Adrenal gland (tissue), 5 donors: ENCODE measurements at regions not wholly inside any gene's neighbourhood (a gene's known extent, or its start where the extent isn't known, plus 50 kb on each side); places are given as distances from the start of the nearest gene placed in this dataset.

Experiments used
- POLR2A ChIP-seq, 2 donors: fragments of 450-650 bp; IDR thresholded peaks; one replicate each; pipeline ENCODE4 v1.6.1; 2017; ENCODE audit warnings: antibody characterized with exemption in 2 of 2, mild to moderate bottlenecking in 2 of 2, moderate library complexity in 1 of 2
- TF ChIP-seq, protein P1 (sequence below), 6 experiments: fragments of 450-650 bp in 4 of 6; fragments of 200-600 bp in 2 of 6; sonication (generic) in 1 of 6; IDR thresholded peaks; 1 replicate in 5 of 6; 2 replicates in 1 of 6; pipeline versions ENCODE4 v1.5.1 to v1.8.0; 2016 to 2021; ENCODE audit warnings: antibody characterized with exemption in 6 of 6, mild to moderate bottlenecking in 2 of 6, moderate library complexity in 1 of 6
- donor health status: DM: no; HTN: no; CAD: no.

DNA sequence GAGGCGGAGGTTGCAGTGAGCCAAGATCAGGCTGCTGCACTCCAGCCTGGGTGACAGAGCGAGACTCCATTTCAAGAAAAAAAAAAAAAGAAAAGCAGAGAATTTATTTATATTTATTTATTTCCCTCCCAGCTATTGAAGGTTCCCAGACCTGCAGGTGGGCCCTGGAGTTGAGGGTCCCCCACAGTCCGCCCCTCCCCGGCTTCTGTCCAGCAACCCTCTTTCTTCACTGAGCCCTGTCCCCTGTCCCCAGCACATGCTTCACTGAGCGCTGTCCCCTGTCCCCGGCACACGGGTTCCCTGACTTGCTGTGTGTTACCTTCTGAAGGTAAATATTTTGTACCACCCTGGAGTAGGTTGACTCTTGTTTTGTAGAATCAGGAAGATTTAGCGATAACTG, 301.7 kb upstream of the PITRM1 start:
- no peak for TF ChIP-seq POLR2A (IDR thresholded peaks at IDR 0.05)
- TF ChIP-seq, protein P1, sequence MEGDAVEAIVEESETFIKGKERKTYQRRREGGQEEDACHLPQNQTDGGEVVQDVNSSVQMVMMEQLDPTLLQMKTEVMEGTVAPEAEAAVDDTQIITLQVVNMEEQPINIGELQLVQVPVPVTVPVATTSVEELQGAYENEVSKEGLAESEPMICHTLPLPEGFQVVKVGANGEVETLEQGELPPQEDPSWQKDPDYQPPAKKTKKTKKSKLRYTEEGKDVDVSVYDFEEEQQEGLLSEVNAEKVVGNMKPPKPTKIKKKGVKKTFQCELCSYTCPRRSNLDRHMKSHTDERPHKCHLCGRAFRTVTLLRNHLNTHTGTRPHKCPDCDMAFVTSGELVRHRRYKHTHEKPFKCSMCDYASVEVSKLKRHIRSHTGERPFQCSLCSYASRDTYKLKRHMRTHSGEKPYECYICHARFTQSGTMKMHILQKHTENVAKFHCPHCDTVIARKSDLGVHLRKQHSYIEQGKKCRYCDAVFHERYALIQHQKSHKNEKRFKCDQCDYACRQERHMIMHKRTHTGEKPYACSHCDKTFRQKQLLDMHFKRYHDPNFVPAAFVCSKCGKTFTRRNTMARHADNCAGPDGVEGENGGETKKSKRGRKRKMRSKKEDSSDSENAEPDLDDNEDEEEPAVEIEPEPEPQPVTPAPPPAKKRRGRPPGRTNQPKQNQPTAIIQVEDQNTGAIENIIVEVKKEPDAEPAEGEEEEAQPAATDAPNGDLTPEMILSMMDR (IDR thresholded peaks at IDR 0.05), result no peak
